Panc1 (cell line): ENCODE measurements at regions not wholly inside any gene's neighbourhood (a gene's known extent, or its start where the extent isn't known, plus 50 kb on each side); places are given as distances from the start of the nearest gene placed in this dataset.

ENCODE experiments used
- POLR2AphosphoS5 ChIP-seq: IDR thresholded peaks from 2 replicates; pipeline ENCODE4 v1.6.1; 2012; ENCODE audit warnings: mild to moderate bottlenecking, low read depth, low read length, moderate library complexity
- REST ChIP-seq, 2 experiments: IDR thresholded peaks; 2 replicates each; pipeline ENCODE4 v1.6.1; 2011 to 2012; ENCODE audit warnings: low read depth in 2 of 2, control low read depth in 1 of 2, low read length in 1 of 2, mild to moderate bottlenecking in 1 of 2, moderate library complexity in 1 of 2; ENCODE audit not compliant: insufficient read depth in 1 of 2
- SIN3A ChIP-seq: IDR thresholded peaks from 2 replicates; pipeline ENCODE4 v1.6.1; 2012; ENCODE audit warnings: low read depth, mild to moderate bottlenecking, low read length, moderate library complexity, borderline replicate concordance; ENCODE audit not compliant: insufficient read depth
- TCF7L2 ChIP-seq: IDR thresholded peaks from 2 replicates; pipeline ENCODE4 v1.6.1; 2011; ENCODE audit warnings: mild to moderate bottlenecking, low read depth, low read length, inconsistent platforms
- TF ChIP-seq, protein P1 (sequence below): fragments of 450-650 bp; IDR thresholded peaks from 2 replicates; pipeline ENCODE4 v1.5.1; 2017; ENCODE audit warnings: mild to moderate bottlenecking

GRCh38 chr9:121584421-121584820 is 67.0 kb upstream of the DAB2IP start:
- TF ChIP-seq, protein P1, sequence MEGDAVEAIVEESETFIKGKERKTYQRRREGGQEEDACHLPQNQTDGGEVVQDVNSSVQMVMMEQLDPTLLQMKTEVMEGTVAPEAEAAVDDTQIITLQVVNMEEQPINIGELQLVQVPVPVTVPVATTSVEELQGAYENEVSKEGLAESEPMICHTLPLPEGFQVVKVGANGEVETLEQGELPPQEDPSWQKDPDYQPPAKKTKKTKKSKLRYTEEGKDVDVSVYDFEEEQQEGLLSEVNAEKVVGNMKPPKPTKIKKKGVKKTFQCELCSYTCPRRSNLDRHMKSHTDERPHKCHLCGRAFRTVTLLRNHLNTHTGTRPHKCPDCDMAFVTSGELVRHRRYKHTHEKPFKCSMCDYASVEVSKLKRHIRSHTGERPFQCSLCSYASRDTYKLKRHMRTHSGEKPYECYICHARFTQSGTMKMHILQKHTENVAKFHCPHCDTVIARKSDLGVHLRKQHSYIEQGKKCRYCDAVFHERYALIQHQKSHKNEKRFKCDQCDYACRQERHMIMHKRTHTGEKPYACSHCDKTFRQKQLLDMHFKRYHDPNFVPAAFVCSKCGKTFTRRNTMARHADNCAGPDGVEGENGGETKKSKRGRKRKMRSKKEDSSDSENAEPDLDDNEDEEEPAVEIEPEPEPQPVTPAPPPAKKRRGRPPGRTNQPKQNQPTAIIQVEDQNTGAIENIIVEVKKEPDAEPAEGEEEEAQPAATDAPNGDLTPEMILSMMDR: no peak
- no peak for TF ChIP-seq REST (IDR thresholded peaks at IDR 0.05; ENCODE audit: insufficient read depth in 1 of 2, low read depth in 2 of 2, low read length in 1 of 2)
- TF ChIP-seq SIN3A: no peak
- no peak for TF ChIP-seq POLR2AphosphoS5
- no peak for TF ChIP-seq TCF7L2
